PC-3 (cell line): ENCODE measurements at regions not wholly inside any gene's neighbourhood (a gene's known extent, or its start where the extent isn't known, plus 50 kb on each side); places are given as distances from the start of the nearest gene placed in this dataset.

Experiments used
- EZH2 ChIP-seq: fragments of 300-600 bp; sonication (generic); IDR thresholded peaks from one replicate; pipeline ENCODE4 v1.6.1; 2017; ENCODE audit warnings: antibody characterized with exemption, mild to moderate bottlenecking, low read length; ENCODE audit not compliant: unreplicated experiment
- TF ChIP-seq, protein P1 (sequence below): fragments of 300-600 bp; sonication (generic); conservative IDR thresholded peaks from 2 replicates; pipeline ENCODE4 v1.5.1; 2017; ENCODE audit warnings: antibody characterized with exemption, low read depth, mild to moderate bottlenecking, low read length

DNA sequence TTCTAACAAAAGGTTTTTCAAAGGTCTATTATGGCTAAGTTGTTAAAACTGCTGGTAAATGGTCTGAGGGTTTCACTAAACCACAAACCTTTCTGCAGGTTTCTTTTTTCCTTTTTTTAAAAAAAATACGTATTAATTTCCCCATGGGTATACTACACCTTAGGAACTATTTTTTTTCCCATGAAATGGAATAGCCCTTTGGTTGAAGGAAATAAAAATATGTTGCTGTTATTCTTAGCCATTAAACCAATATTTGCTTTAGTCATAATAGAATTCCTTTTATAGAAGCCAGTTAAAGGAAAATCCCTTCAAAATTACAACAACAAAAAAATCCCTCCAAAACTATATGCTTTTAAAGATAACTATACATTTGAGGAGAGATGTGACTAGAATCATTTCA, 1303.3 kb downstream of the ROBO2 start:
- TF ChIP-seq, protein P1, sequence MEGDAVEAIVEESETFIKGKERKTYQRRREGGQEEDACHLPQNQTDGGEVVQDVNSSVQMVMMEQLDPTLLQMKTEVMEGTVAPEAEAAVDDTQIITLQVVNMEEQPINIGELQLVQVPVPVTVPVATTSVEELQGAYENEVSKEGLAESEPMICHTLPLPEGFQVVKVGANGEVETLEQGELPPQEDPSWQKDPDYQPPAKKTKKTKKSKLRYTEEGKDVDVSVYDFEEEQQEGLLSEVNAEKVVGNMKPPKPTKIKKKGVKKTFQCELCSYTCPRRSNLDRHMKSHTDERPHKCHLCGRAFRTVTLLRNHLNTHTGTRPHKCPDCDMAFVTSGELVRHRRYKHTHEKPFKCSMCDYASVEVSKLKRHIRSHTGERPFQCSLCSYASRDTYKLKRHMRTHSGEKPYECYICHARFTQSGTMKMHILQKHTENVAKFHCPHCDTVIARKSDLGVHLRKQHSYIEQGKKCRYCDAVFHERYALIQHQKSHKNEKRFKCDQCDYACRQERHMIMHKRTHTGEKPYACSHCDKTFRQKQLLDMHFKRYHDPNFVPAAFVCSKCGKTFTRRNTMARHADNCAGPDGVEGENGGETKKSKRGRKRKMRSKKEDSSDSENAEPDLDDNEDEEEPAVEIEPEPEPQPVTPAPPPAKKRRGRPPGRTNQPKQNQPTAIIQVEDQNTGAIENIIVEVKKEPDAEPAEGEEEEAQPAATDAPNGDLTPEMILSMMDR = no peak
- no peak for TF ChIP-seq EZH2
